IPS DF 4.7 (cell line): ENCODE measurements at regions not wholly inside any gene's neighbourhood (a gene's known extent, or its start where the extent isn't known, plus 50 kb on each side); places are given as distances from the start of the nearest gene placed in this dataset.
A peak's percentile ranks its signal among the peaks of the same experiment; 100 is the strongest.

Experiments
- DNase-seq: peaks from one replicate; pipeline ENCODE4 v3.0.0-alpha.2; 2013; ENCODE audit warnings: low spot score; ENCODE audit errors: extremely low read depth

GRCh38 chr1:81582467-81582986 is 218.2 kb upstream of the ADGRL2 start:
- no peak for DNase-seq

DNA sequence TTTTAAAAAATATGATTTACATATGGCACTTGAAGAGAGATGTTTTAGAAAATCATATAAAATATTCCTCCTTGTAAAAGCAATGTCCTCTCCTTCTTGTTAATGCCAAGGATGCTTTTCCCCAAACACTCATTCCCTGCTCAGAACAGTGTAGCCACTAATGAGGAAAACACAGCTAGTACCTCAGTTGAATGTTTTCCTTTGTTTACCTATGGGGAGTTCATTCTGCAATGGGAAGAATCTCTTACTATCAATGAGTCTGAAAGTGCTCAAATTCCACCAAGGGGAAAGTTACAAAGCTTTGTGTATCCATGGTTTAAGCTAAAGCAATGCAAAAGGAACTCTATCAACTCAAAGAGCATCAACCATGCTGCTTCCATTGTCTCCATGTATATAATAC is 221.9 kb upstream of the ADGRL2 start:
- no peak for DNase-seq

- DNase-seq: no peak
These were observed 223.6 kb upstream of the ADGRL2 start for GRCh38 chr1:81577004-81577697.

GRCh38 chr1:81574408-81574807 is 226.3 kb upstream of the ADGRL2 start:
- DNase-seq: no peak

GRCh38 chr1:81573458-81573857 is 227.3 kb upstream of the ADGRL2 start:
- no peak for DNase-seq

DNA sequence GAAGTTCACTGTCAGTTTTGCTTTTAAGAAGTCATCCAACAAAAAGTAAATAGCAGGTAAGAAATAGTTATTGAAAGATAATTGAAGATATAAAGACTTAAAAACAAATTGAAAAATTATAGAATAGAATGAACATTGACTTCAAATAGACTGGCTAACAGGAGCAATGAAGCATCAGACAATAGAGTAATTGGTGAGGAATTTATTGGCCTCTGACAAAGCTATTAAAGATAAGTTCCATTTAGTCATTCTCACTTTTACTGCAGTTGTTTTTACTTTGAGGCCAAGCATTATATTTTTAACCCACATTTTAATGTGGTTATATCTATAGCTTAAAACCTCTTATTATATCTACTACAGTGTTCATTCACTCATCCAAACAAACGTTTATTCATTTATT is 228.8 kb upstream of the ADGRL2 start:
- DNase-seq: no peak

GRCh38 chr1:81569761-81570160 is 231.0 kb upstream of the ADGRL2 start:
- no peak for DNase-seq

GRCh38 chr1:81563632-81564031 is 237.1 kb upstream of the ADGRL2 start:
- DNase-seq: no peak

GRCh38 chr1:81562934-81563333 is 237.8 kb upstream of the ADGRL2 start:
- no peak for DNase-seq

DNA sequence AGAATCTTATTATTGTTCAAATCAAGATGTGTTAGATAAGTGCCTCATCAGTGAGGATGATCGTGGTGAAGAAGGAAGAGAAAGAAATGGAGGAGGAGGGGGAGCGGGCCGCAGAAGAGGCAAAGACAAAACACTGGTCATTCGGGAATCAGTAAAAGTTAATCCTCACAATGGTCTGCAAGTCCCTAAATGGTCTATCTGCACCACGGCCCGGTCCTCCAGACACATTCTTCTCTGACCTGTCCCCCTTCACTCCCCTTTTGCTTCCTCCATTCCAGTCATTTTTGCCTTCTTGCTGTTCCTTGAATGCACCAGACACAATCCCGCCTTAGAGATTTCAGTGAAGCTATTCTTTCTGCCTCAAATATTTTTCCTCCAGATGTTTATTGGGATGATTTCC is 240.1 kb upstream of the ADGRL2 start:
- DNase-seq: no peak

- DNase-seq: no peak
These were observed 240.9 kb upstream of the ADGRL2 start for GRCh38 chr1:81559662-81560350.

GRCh38 chr1:81558291-81559076 is 242.2 kb upstream of the ADGRL2 start:
- DNase-seq: no peak

DNA sequence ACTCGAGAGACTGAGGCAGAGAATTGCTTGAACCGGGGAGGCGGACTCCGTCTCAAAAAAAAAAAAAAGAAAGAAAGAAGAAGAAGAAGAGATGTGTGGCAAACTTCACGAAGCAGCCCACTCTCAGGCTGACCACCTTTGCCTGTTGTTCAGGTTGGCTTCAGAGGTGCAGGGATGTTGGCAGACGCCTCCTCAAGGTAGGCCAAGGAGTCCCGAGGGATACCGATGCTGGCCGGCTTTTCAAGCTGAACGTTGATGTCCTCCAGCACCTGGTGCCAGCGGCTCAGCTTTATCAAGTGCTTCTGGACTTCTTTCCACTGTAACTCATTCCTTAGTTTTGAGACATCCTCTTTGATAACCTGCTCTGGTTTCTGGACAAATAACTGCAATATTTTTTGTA is 243.8 kb upstream of the ADGRL2 start:
- DNase-seq: no peak

DNA sequence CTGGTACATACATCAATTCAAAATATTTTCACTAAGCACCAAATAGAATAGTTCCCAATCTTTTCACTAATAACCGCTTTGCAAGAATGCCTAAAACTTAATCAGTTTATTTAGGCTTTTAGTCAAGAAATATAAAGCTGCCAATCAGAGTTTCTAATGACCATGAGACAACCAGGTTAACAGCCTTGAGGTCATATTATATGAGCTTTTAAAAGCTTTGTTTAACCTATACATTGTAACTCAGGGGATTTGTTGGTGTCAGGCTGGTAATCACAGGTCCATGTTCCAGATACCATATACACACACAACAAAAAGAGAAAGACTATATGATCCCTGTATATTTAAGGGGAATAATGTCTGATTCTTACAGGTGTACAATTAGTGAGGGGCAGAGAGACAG is 246.2 kb upstream of the ADGRL2 start:
- no peak for DNase-seq

DNA sequence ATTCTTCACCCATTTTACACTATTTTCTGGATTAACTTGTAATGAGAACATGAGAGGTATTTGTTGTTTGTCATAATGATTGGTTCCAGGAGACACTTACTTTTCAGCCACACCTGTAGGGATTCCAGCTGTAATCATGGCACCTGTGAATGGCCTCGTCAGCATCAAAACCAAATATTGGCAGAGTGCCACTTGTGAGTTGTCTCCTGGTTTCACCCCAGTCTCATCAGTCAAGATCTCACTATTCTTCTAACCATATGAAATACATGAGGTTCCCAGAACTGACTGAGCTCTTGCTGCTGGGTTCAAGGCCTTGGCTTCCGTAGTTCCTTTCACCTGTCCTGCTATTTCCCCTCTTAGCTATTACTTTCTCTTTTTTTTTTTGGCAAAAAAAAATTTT is 246.6 kb upstream of the ADGRL2 start:
- DNase-seq: no peak

DNA sequence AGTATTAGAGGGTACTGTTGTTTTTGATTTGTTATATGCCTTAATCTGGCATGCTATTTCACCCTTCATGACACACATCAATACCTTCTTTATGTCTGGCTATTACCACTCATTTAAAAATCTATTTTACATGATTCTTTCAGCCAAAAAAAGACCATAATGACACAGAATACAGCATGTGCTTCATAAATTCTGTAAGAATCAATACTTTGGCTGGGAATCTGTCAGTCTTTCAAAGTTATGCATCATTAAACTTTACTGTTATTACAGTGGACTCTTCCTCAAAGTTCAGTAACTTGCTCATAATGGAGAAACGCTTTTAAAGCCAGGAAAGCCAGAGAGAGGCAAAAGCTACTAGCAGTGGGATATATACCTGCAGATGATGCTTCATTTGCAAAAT is 247.2 kb upstream of the ADGRL2 start:
- no peak for DNase-seq

GRCh38 chr1:81551946-81552345 is 248.8 kb upstream of the ADGRL2 start:
- no peak for DNase-seq

- DNase-seq: no peak
These were observed 250.0 kb upstream of the ADGRL2 start for GRCh38 chr1:81550753-81551152.

- DNase-seq: peak; percentile 53
These were observed 251.1 kb upstream of the ADGRL2 start for GRCh38 chr1:81549588-81550127.

- DNase-seq: no peak
These were observed 251.7 kb upstream of the ADGRL2 start for GRCh38 chr1:81548918-81549587.

GRCh38 chr1:81547912-81548303 is 252.8 kb upstream of the ADGRL2 start:
- no peak for DNase-seq
